Loucy (cell line): ENCODE measurements at regions not wholly inside any gene's neighbourhood (a gene's known extent, or its start where the extent isn't known, plus 50 kb on each side); places are given as distances from the start of the nearest gene placed in this dataset.

Source experiments
- H2AFZ ChIP-seq: fragments of 200-600 bp; sonication (generic); 2 replicates; pipeline ENCODE4 v1.6.0; 2016; ENCODE audit warnings: antibody characterized with exemption, mild to moderate bottlenecking, low read length, moderate library complexity
- H3F3A ChIP-seq: fragments of 200-600 bp; 2 replicates; pipeline ENCODE4 v1.6.0; 2016; ENCODE audit warnings: antibody characterized with exemption, low read depth, mild to moderate bottlenecking
- H3K27me3 ChIP-seq: fragments of 200-600 bp; sonication (generic); 2 replicates; pipeline ENCODE4 v1.6.1; 2014; ENCODE audit warnings: low read length, mild to moderate bottlenecking; ENCODE audit not compliant: insufficient read depth, poor library complexity, severe bottlenecking
- H3K36me3 ChIP-seq: fragments of 200-600 bp; sonication (generic); 2 replicates; pipeline ENCODE4 v1.6.1; 2016; ENCODE audit warnings: low read length; ENCODE audit not compliant: insufficient read depth
- H3K4me1 ChIP-seq: fragments of 200-600 bp; sonication (generic); 2 replicates; pipeline ENCODE4 v1.5.1; 2014; ENCODE audit warnings: low read length, mild to moderate bottlenecking; ENCODE audit not compliant: insufficient read depth, poor library complexity, severe bottlenecking
- H3K4me2 ChIP-seq: fragments of 200-600 bp; sonication (generic); 2 replicates; pipeline ENCODE4 v1.6.0; 2014; ENCODE audit warnings: antibody characterized with exemption, low read length, low read depth, mild to moderate bottlenecking; ENCODE audit not compliant: poor library complexity, severe bottlenecking
- H3K4me3 ChIP-seq: fragments of 200-600 bp; sonication (generic); 2 replicates; pipeline ENCODE4 v1.5.1; 2014; ENCODE audit warnings: low read length, mild to moderate bottlenecking, mixed read lengths; ENCODE audit not compliant: poor library complexity, severe bottlenecking
- H3K79me2 ChIP-seq: fragments of 200-600 bp; sonication (generic); 2 replicates; pipeline ENCODE4 v1.6.1; 2014; ENCODE audit warnings: low read length; ENCODE audit not compliant: insufficient read depth
- H3K9ac ChIP-seq: fragments of 200-600 bp; sonication (generic); 2 replicates; pipeline ENCODE4 v1.6.0; 2014; ENCODE audit warnings: mild to moderate bottlenecking, low read depth, low read length, moderate library complexity; ENCODE audit not compliant: poor library complexity, severe bottlenecking
- H3K9me2 ChIP-seq: fragments of 200-600 bp; sonication (generic); replicated peaks from 2 replicates; pipeline ENCODE4 v1.6.1; 2016; ENCODE audit warnings: low read depth, low read length, mixed read lengths
- H3K9me3 ChIP-seq: fragments of 200-600 bp; sonication (generic); 2 replicates; pipeline ENCODE4 v1.6.1; 2014; ENCODE audit warnings: mild to moderate bottlenecking, antibody characterized with exemption, low read length, low read depth; ENCODE audit not compliant: insufficient read depth
- H4K20me1 ChIP-seq: fragments of 200-600 bp; sonication (generic); 2 replicates; pipeline ENCODE4 v1.6.0; 2014; ENCODE audit warnings: antibody characterized with exemption, low read length, mild to moderate bottlenecking; ENCODE audit not compliant: insufficient read depth, poor library complexity, severe bottlenecking
- CTCF ChIP-seq: fragments of 200-600 bp; sonication (generic); conservative IDR thresholded peaks from 2 replicates; pipeline ENCODE4 v1.5.1; 2014; ENCODE audit warnings: mild to moderate bottlenecking, antibody characterized with exemption, low read length
- EZH2phosphoT487 ChIP-seq: fragments of 200-600 bp; IDR thresholded peaks from 2 replicates; pipeline ENCODE4 v1.6.1; 2018; ENCODE audit warnings: antibody characterized with exemption, mild to moderate bottlenecking, moderate library complexity, borderline replicate concordance

DNA sequence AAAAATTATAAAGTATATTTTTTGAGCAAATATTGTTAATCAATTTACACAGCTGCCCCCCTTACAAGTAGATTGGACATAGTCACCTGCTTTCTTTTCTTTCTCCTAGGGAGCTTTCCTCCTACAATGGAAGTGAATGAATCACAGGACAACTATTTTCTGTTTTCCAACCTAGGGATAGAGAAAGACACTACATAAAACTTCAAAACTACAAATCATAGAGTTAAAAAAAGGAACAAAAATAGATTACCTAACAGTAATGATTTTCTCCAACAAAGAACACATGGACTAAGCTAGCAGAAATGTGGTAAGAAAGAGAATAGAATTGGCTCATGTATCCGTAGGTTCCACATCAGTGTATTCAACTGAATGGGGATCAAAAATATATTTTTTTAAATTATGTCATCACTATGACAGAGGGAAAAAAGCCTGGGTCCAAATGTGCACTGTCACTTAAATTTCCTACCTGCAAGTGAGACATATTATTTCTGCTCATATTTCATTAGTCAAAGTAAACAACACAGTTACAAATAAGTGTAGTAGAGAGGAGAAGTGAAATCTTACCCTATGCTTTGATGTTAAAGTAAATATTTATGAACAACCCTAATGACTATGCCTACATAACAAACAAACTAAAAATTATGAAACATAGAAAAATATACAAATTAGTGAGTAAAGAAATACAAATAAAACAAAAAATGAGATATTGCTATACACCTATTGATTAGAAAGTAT lies 756.7 kb downstream of the SOCS6 start:
- H3K36me3 ChIP-seq = no peaks in the 10 kb centered on the region
- H3K4me1 ChIP-seq = no peaks in the 10 kb centered on the region
- H3K4me3 ChIP-seq = no peak overlapping the region
- H3K9ac ChIP-seq = no peak overlapping the region
- H3K4me2 ChIP-seq = no peak overlapping the region
- H4K20me1 ChIP-seq = no peaks in the 10 kb centered on the region
- no peaks in the 10 kb centered on the region for H3K9me3 ChIP-seq
- no peak overlapping the region for H2AFZ ChIP-seq
- H3F3A ChIP-seq = no peaks in the 10 kb centered on the region
- no peak for TF ChIP-seq EZH2phosphoT487
- no peak for TF ChIP-seq CTCF
- no peaks in the 10 kb centered on the region for H3K27me3 ChIP-seq
- no peaks in the 10 kb centered on the region for H3K79me2 ChIP-seq
- no peaks in the 10 kb centered on the region for H3K9me2 ChIP-seq

DNA sequence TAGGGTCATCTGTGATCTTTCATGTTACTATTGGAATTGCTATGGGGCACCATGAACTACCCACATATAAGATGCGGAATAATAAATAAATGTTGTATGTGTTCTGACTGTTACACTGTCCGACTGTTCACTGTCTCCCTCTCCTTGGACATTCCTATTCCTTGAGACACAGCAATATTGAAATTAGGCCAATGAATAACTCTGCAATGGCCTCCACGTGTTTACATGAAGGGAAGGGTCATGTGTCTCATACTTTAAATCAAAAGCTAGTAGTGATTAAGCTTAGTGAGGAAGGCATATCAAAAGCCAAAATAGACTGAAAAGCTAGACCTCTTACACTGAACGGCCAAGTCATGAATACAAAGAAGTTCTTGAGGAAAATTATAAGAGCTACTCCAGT lies 751.3 kb downstream of the SOCS6 start:
- no peak overlapping the region for H2AFZ ChIP-seq
- H3K4me2 ChIP-seq = no peak overlapping the region
- H3K27me3 ChIP-seq = no peaks in the 10 kb centered on the region
- H3K4me3 ChIP-seq = no peak overlapping the region
- H3K79me2 ChIP-seq = no peaks in the 10 kb centered on the region
- H3F3A ChIP-seq = no peaks in the 10 kb centered on the region
- no peaks in the 10 kb centered on the region for H3K9me2 ChIP-seq
- H3K9ac ChIP-seq = no peak overlapping the region
- H3K9me3 ChIP-seq = no peaks in the 10 kb centered on the region
- H3K36me3 ChIP-seq = no peaks in the 10 kb centered on the region
- H3K4me1 ChIP-seq = no peaks in the 10 kb centered on the region
- TF ChIP-seq CTCF = no peak
- no peak for TF ChIP-seq EZH2phosphoT487
- no peaks in the 10 kb centered on the region for H4K20me1 ChIP-seq

GRCh38 chr18:71038196-71038595 lies 749.4 kb downstream of the SOCS6 start:
- Histone ChIP-seq H3K9ac (no peak overlapping the region), H3K79me2 (no peaks in the 10 kb centered on the region), H3K9me3 (no peaks in the 10 kb centered on the region), H3K4me2 (no peak overlapping the region), H3F3A (no peaks in the 10 kb centered on the region), H3K36me3 (no peaks in the 10 kb centered on the region), H3K4me3 (no peak overlapping the region), H3K27me3 (no peaks in the 10 kb centered on the region), H4K20me1 (no peaks in the 10 kb centered on the region), H3K4me1 (no peaks in the 10 kb centered on the region), H2AFZ (no peak overlapping the region), H3K9me2 (no peaks in the 10 kb centered on the region)
- no peak for TF ChIP-seq CTCF
- TF ChIP-seq EZH2phosphoT487 = no peak
